ENCODE measurements at regions not wholly inside any gene's neighbourhood (a gene's known extent, or its start where the extent isn't known, plus 50 kb on each side); places are given as distances from the start of the nearest gene placed in this dataset.
A peak's percentile ranks its signal among the peaks of the same experiment; 100 is the strongest.

GRCh38 chr13:106042996-106043581, 492.4 kb downstream of the EFNB2 start:
- DNase-seq: no peak

DNA sequence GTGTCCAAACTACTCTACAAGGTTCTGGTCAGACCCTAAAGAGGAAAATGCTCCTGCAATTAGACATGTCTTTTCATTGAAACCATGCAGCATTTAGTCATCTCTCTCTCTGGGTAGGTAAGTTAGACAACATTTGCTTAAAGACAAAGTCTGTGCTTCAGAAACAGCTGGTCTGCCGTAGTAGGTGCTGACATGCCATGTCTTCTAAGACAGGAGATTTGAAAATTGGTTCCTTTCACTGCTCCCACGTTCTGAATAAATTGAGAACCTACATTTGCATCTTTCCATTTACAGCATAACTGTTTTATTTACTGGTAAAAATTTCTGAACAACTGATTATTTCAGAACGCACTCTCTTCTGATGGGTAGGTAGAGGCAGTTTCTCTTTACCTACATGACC, 494.0 kb downstream of the EFNB2 start:
- DNase-seq: no peak

DNA sequence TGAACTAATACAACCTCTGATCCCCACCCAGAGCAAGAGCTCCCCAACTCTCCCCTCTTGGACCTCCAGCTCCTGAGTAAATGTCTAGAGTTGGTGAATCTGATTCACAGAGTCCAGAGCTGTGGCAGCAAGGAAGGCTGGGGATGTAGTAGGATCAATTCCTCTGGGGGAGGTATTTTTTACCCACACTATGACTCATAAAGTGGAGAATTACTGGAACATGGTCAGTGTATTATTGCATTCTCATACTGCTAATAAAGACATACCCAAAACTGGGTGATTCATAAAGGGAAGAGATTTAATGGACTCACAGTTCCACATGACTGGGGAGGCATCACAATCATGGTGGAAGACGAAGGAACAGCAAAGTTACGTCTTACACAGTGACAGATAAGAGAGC, 496.7 kb downstream of the EFNB2 start:
- DNase-seq: no peak

GRCh38 chr13:106036870-106037269, 498.6 kb downstream of the EFNB2 start:
- no peak for DNase-seq

- no peak for DNase-seq
Observed at GRCh38 chr13:106034201-106034600, 501.3 kb downstream of the EFNB2 start.

GRCh38 chr13:106033659-106034058, 501.8 kb downstream of the EFNB2 start:
- DNase-seq: peak in 1 of 2 donors; percentile 10

DNA sequence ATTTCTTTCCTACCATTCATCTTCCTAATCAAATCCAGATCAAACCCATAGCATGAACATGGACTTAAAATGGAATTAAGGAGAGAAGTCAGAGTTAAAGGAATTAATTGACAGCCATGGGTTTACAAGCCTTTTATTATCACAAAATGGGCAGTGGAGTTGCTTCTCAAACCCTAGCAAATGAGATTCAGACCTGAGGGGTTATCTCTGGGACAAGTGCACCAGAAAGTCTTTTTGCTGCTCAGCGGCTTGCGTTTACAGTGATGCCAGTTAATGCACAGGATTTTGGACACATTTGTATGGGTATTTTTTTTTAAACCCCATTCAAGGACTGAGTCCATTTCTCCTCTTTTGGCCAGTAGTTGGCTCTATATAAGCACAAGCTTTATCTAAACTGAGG, 503.0 kb downstream of the EFNB2 start:
- DNase-seq: no peak

- DNase-seq: no peak
Observed at GRCh38 chr13:106029676-106030290, 505.7 kb downstream of the EFNB2 start.

DNA sequence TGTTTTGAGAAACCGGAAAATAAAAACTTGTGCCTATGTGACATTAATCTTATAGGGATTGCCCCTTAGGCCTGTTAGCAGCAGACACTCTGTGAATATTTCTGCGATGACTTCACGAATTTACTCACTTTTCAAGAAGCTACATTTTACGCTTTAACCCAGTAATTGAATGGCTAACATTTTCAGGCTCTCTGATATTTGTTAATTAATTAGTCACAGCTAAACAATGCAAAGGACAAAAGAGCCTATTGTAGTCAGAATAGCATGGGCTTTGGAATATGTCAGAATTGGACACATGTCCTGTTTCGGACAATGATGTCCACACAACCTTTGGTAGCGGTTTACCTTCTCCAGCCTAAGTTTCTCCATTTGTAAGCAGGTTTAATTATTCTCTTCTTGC, 506.6 kb downstream of the EFNB2 start:
- no peak for DNase-seq

GRCh38 chr13:106011600-106011999, 523.9 kb downstream of the EFNB2 start:
- no peak for DNase-seq

DNA sequence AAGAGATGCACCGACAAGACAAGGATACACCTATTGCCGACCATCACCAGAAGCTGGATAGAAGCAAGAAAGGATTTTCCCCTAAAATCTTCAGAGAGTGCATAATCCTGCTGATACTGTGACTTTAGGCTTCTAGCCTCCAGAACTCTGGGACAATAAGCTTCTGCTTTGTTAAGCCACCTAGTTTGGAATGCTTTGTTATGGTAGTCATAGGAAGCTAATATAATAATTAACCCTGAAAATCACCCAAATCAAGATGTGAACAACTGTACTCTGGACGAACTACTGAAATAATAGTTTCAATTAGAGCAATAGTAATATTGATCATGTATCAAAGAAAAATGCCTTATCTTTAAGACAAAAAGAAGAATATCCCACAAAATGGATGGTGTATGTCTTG, 524.6 kb downstream of the EFNB2 start:
- no peak for DNase-seq

DNA sequence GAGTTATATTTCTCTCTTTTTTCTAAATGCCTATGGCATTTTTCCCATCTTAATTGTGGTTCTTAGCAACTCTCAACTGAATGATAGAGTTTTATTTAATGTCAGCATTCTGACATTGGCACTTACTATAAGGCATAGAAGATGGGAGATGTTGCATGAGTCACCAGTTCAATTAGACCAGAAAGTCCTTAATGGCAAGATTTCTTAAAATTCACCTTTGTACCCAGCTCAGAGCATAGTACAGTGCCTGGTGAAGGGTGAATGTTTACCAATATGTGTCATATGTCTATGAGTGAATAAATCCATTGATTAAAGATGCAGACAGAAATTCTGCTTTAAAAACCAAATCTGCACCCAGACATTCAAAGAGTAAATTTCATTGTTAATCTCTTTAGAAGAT, 526.9 kb downstream of the EFNB2 start:
- DNase-seq: no peak

GRCh38 chr13:106007156-106007555, 528.3 kb downstream of the EFNB2 start:
- no peak for DNase-seq

DNA sequence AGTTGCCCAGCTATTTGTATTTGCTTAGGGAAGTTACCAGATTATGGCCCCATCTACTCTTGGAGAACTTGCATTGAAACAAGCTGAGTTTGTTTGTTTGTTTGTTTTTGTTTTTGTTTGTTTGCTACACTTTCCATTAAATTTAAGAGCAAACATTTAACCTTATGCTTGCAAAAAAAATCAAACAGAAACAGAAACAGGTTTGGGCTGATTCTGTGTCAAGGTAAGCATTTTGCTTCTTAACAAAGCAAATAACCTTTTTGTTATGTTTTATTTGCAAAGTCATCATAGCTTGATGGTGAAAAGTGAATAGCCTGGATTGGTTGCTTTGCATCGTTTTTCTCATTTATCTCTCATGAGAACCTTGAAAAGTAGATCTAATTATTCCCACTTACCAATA, 531.8 kb downstream of the EFNB2 start:
- DNase-seq: no peak

DNA sequence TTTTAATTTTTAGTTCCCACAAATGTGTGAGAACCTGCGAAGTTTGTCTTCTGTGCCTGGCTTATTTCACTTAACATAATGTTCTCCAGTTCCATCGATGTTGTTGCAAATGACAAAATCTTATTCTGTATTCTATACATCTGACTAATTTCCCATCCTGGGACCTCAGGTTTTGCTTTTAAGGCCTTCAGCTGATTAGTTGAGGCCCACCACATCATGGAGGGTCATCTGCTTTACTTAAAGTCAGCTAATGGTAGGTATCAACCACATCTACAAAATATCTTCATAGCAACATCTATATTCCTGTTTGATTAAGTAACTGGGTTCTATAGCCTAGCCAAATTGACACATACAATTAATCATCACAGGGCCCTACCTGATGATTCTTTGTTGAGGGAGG, 534.0 kb downstream of the EFNB2 start:
- no peak for DNase-seq

- no peak for DNase-seq
Observed at GRCh38 chr13:105997581-105998550, 537.6 kb downstream of the EFNB2 start.

DNA sequence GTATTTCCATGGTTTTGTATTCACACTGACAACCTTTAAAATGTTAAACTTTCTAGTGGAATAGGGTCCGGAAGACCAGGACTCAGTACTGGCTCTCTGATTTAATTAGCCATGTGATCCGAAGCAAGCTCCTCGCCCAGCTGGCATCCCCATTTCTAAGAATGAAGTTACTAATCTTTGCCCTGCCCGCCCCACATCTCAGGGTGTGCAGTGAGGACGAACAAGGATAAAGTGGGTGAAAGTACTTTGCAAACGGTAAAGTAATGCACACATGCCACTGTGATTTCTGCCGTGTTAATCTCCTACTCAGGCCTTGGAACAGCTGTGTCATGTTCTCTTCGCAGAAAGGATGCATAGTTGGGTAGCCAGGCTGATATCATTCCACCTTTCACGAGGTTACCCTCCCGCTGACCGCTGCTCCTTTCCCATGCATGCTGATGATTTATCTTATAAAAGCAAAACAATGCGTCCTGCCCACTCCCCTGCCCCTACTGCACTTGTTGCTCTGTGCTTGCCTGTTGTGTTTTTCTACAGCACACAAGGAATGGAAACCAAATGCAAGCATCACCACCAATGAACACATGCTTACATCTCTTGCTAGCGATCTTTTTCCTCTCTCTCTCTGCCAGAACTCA, 539.0 kb downstream of the EFNB2 start:
- DNase-seq: no peak

DNA sequence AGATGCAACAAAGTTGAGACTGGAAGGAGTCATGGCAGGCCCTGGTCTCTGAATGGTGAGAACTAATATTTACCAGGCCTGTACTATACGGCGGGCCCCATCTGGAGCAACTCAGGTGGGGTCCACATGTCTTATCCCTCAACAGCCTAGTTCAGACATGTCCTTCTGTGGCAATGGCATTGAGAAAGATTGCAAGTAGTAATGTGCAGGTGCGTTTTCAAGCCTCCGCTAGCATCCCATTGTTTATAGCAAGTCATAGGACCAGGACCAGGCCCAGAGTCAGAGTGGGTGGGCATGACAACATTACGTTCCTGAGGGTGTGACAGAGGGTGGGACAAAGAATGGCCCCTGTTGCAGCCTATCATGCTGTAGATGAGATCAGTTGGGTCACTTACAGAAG, 541.1 kb downstream of the EFNB2 start:
- no peak for DNase-seq

DNA sequence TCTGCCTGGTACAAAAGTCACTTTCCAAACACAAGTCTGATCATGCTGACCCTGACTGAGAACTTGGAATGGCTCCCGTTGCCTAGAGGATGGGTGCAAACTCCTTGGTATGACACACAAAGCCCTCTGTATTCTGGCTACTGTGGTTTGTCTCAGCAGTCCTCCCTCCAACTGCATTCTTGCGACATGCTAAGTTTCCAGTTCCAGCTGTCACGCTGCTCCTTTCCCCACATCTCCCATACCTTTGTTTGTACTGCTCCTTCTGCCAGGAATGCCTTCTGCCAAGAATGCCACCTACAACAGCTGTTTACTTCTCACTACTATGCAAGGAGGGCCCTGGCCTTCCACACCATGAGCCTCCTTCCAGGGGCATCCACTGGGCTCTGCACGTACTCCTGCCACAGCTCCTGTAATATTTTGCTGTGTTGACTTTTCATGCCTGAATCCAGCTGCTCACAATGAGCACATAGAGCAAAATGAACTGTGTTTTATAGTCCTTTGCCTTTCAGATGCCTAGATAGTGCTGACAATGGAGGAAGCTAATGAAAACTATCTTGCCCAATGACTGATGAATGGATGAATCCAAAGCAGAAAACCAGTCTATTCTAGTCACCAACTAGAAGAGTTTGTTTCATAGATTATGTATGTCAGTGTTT, 543.7 kb downstream of the EFNB2 start:
- peak in 1 of 2 donors; percentile 44 for DNase-seq

DNA sequence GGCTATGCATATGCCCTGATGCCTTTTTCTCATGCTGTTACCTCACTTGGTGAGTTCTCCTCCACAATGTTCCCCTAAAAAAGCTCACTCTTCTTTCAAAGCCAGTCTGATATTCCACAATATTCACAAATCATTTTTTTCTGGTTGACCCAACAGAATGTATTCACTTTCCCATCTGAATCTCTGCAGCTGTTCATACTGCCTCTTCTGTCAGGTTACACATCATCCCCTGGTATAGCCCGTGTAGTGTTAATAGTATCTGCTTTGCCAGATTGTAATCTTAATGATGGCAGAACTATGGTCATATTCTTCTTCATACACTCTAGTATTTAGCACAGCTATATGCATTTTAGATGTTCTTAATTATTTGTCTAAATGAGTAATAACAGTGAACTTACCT, 544.3 kb downstream of the EFNB2 start:
- DNase-seq: no peak

GRCh38 chr13:105990256-105990958, 545.1 kb downstream of the EFNB2 start:
- DNase-seq: no peak

Data from right lung (tissue), 2 donors.